Activated T-cell treated with anti-CD3 and anti-CD28 coated beads, Interleukin-2, amount 50 U/mL, for 72 hours (primary cell): ENCODE measurements at regions not wholly inside any gene's neighbourhood (a gene's known extent, or its start where the extent isn't known, plus 50 kb on each side); places are given as distances from the start of the nearest gene placed in this dataset.

Source experiments
- ATAC-seq, 2 donors: fragments of 150-1000 bp; cut with Tn5 transposase; replicated peaks in 1 of 2; 2 replicates each; pipeline ENCODE4 v1.10.0; 2021; ENCODE audit warnings: moderate library complexity in 2 of 2, mild to moderate bottlenecking in 1 of 2
- DNase-seq, 2 donors: peaks; one replicate each; pipeline ENCODE4 v3.0.0; 2021 to 2022; ENCODE audit warnings: mixed read lengths in 1 of 2
- H3K27ac Mint-ChIP-seq: one replicate; pipeline ENCODE4 v1.8.0; 2022; ENCODE audit warnings: mild to moderate bottlenecking, moderate library complexity, mixed read lengths
- H3K27me3 Mint-ChIP-seq: one replicate; pipeline ENCODE4 v1.8.0; 2022; ENCODE audit warnings: low read depth, mixed read lengths
- H3K36me3 Mint-ChIP-seq, 2 donors: one replicate each; pipeline ENCODE4 v1.8.0; 2022; ENCODE audit warnings: mixed read lengths in 2 of 2, mild to moderate bottlenecking in 1 of 2; ENCODE audit not compliant: insufficient read depth in 2 of 2
- H3K4me1 Mint-ChIP-seq: one replicate; pipeline ENCODE4 v1.8.0; 2022; ENCODE audit warnings: low read depth, mixed read lengths
- H3K4me3 Mint-ChIP-seq, 2 donors: one replicate each; pipeline ENCODE4 v1.8.0; 2022; ENCODE audit warnings: mild to moderate bottlenecking in 2 of 2, mixed read lengths in 2 of 2, moderate library complexity in 2 of 2
- H3K9me3 Mint-ChIP-seq, 2 donors: one replicate each; pipeline ENCODE4 v1.8.0; 2022; ENCODE audit warnings: mixed read lengths in 2 of 2

GRCh38 chr20:19071446-19071725, 141.1 kb upstream of the SLC24A3 start:
- Mint-ChIP-seq H3K36me3 (no peaks in the 10 kb centered on the region), H3K27ac (no peak overlapping the region), H3K9me3 (no peaks in the 10 kb centered on the region), H3K4me1 (peaks cover 6% of the 10 kb centered on the region), H3K27me3 (no peaks in the 10 kb centered on the region), H3K4me3 (no peak overlapping the region)
- DNase-seq (no peak), ATAC-seq (no peak)

- no peaks in the 10 kb centered on the region for H3K9me3 Mint-ChIP-seq
- peaks cover 6% of the 10 kb centered on the region for H3K4me1 Mint-ChIP-seq
- no peak overlapping the region for H3K27ac Mint-ChIP-seq
- no peak for ATAC-seq
- no peak overlapping the region for H3K4me3 Mint-ChIP-seq
- H3K36me3 Mint-ChIP-seq = no peaks in the 10 kb centered on the region
- no peak for DNase-seq
- no peaks in the 10 kb centered on the region for H3K27me3 Mint-ChIP-seq
Measured at GRCh38 chr20:19071902-19072498, 140.4 kb upstream of the SLC24A3 start.

- Mint-ChIP-seq H3K4me3 (no peak overlapping the region), H3K9me3 (no peaks in the 10 kb centered on the region)
Measured at GRCh38 chr20:19072988-19073387, 139.5 kb upstream of the SLC24A3 start.

DNA sequence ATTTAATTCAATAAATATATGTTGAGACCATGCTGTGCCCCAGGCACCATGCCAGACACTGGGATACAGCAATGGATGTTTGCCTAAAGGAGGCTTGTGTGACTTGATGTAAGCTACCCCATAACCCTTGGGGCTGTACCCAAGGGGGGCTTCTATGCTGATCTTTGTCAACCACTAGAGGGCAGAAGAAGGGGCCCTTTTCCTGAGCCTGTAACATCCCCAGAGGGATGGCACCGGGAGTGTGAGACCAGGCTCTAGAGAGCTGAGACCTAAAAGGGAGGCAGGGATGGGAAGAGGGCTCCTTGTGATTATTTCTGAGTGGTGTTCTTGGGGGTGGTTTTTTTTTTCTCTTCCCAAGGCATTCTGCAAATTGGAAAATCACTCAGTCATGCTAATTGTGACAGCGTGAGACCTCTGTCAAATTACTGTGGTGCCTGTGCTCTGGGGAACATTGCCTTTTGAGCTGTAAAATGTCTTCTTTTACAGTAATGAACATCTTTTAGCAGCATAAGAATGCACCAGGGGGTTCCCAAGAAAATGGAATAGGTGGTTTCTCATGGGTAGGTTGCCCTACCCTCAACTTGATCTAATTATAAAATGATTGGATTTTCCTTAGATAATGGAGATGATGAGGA, 138.7 kb upstream of the SLC24A3 start:
- Mint-ChIP-seq H3K9me3 (no peaks in the 10 kb centered on the region), H3K36me3 (no peaks in the 10 kb centered on the region), H3K4me3 (no peak overlapping the region), H3K27me3 (no peaks in the 10 kb centered on the region), H3K27ac (no peak overlapping the region), H3K4me1 (peaks cover 6% of the 10 kb centered on the region)
- DNase-seq (peak in 1 of 2 donors; percentile 3), ATAC-seq (no peak)

More at GRCh38 chr20:19072988-19073387, 139.5 kb upstream of the SLC24A3 start:
- no peak overlapping the region for H3K27ac Mint-ChIP-seq
- H3K4me1 Mint-ChIP-seq = peaks cover 6% of the 10 kb centered on the region
- no peaks in the 10 kb centered on the region for H3K27me3 Mint-ChIP-seq
- ATAC-seq = no peak
- H3K36me3 Mint-ChIP-seq = no peaks in the 10 kb centered on the region
- no peak for DNase-seq

- Mint-ChIP-seq H3K27me3 (no peaks in the 10 kb centered on the region), H3K4me1 (peaks cover 6% of the 10 kb centered on the region), H3K27ac (no peak overlapping the region), H3K4me3 (no peak overlapping the region), H3K9me3 (no peaks in the 10 kb centered on the region), H3K36me3 (no peaks in the 10 kb centered on the region)
- ATAC-seq (no peak), DNase-seq (no peak)
Measured at GRCh38 chr20:19074356-19074755, 138.1 kb upstream of the SLC24A3 start.

GRCh38 chr20:19074828-19075516, 137.5 kb upstream of the SLC24A3 start:
- Mint-ChIP-seq H3K27ac (no peak overlapping the region), H3K9me3 (no peaks in the 10 kb centered on the region), H3K4me3 (peak overlapping the region in 1 of 2 donors; percentile 47), H3K4me1 (peaks cover 6% of the 10 kb centered on the region), H3K36me3 (no peaks in the 10 kb centered on the region), H3K27me3 (no peaks in the 10 kb centered on the region)
- DNase-seq (peak in 1 of 2 donors; percentile 2), ATAC-seq (peak in 1 of 2 donors; percentile 60)

DNA sequence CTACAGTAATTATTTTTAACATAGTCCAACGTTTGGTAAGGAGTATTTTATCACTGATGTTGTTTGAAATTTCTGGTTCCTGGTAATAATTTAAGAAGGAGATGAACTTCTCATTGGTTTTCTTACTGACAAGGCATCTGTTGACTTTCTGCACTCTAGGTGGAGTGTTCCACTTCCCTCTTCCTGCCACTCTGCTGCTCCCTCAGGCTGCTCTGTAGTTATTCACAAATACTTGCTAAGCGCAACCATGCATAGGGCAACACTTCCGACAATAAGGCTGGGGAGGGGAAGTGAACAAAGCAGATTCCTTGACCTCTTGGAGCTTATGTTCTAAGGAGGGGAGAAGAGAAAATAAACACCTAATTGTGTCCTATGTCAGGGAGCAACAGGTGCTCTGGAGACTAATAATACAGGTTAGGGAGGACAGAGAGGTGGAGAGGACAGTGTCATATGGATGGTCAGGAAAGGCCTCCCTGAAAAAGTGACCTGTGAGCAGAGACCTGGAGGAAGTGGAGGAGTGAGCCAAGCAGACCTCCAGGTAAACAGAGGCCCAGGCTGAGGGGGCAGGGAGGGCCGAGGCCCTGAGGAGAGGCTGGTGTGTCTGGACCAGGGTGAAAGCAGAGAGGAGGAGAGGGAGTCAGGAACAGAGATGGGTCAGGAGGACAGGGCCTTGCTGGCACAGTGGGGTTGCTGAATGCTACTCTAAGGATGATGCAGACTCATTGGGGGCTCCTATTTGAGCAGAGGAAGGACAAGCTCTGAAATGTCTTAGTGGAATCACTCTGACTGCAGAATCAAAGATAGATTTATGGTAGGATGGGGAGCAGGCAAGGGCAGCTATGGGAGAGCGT, 134.8 kb upstream of the SLC24A3 start:
- Mint-ChIP-seq H3K9me3 (no peaks in the 10 kb centered on the region), H3K36me3 (no peaks in the 10 kb centered on the region), H3K4me1 (peaks cover 6% of the 10 kb centered on the region), H3K27ac (no peak overlapping the region), H3K27me3 (no peaks in the 10 kb centered on the region), H3K4me3 (no peak overlapping the region)
- ATAC-seq (no peak), DNase-seq (no peak)

- Mint-ChIP-seq H3K27ac (no peak overlapping the region), H3K36me3 (no peaks in the 10 kb centered on the region), H3K9me3 (no peaks in the 10 kb centered on the region), H3K4me1 (peaks cover 6% of the 10 kb centered on the region), H3K4me3 (no peak overlapping the region), H3K27me3 (no peaks in the 10 kb centered on the region)
- no peak for ATAC-seq
- no peak for DNase-seq
Measured at GRCh38 chr20:19078448-19079373, 133.7 kb upstream of the SLC24A3 start.

GRCh38 chr20:19079536-19080299, 132.7 kb upstream of the SLC24A3 start:
- Mint-ChIP-seq H3K36me3 (no peaks in the 10 kb centered on the region), H3K4me1 (peaks cover 5% of the 10 kb centered on the region), H3K4me3 (no peak overlapping the region), H3K9me3 (no peaks in the 10 kb centered on the region), H3K27me3 (no peaks in the 10 kb centered on the region), H3K27ac (no peak overlapping the region)
- no peak for ATAC-seq
- DNase-seq = no peak

- no peaks in the 10 kb centered on the region for H3K27me3 Mint-ChIP-seq
- H3K4me3 Mint-ChIP-seq = no peak overlapping the region
- no peaks in the 10 kb centered on the region for H3K36me3 Mint-ChIP-seq
- DNase-seq = no peak
- no peaks in the 10 kb centered on the region for H3K4me1 Mint-ChIP-seq
- no peak for ATAC-seq
- no peaks in the 10 kb centered on the region for H3K9me3 Mint-ChIP-seq
- no peak overlapping the region for H3K27ac Mint-ChIP-seq
Measured at GRCh38 chr20:19081937-19082336, 130.5 kb upstream of the SLC24A3 start.

DNA sequence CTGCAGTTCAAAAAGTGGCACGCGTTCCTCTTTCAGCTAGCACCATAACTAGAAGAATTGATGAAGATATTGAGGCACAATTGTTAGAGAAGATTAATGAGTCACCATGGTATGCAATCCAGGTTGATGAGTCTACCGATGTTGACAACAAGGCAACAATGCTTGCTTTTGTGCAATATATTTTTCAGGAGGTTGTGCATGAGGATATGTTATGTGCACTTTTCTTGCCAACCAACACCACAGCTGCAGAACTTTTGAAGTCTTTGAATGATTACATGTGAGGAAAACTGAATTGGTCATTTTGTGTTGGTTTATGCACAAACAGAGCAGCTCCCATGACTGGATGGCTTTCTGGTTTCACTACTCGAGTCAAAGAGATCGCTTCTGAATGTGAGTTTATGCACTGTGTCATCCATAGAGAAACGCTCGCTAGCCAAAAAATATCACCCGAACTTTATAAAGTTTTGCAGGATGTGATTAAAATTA, 129.3 kb upstream of the SLC24A3 start:
- ATAC-seq = no peak
- Mint-ChIP-seq H3K27ac (no peak overlapping the region), H3K4me3 (no peak overlapping the region), H3K4me1 (no peaks in the 10 kb centered on the region), H3K36me3 (no peaks in the 10 kb centered on the region), H3K27me3 (no peaks in the 10 kb centered on the region), H3K9me3 (no peaks in the 10 kb centered on the region)
- no peak for DNase-seq

GRCh38 chr20:19090332-19090731, 122.1 kb upstream of the SLC24A3 start:
- no peaks in the 10 kb centered on the region for H3K27me3 Mint-ChIP-seq
- H3K27ac Mint-ChIP-seq = no peak overlapping the region
- H3K4me3 Mint-ChIP-seq = no peak overlapping the region
- DNase-seq (no peak), ATAC-seq (no peak)
- no peaks in the 10 kb centered on the region for H3K36me3 Mint-ChIP-seq
- no peaks in the 10 kb centered on the region for H3K4me1 Mint-ChIP-seq
- no peaks in the 10 kb centered on the region for H3K9me3 Mint-ChIP-seq
